Peyer's patch (tissue), 4 donors: ENCODE measurements at regions not wholly inside any gene's neighbourhood (a gene's known extent, or its start where the extent isn't known, plus 50 kb on each side); places are given as distances from the start of the nearest gene placed in this dataset.

Source experiments
- POLR2A ChIP-seq, 2 donors: fragments of 450-650 bp; IDR thresholded peaks; one replicate each; pipeline ENCODE4 v1.5.1; 2017; ENCODE audit warnings: antibody characterized with exemption in 2 of 2, mild to moderate bottlenecking in 2 of 2, moderate library complexity in 2 of 2
- TF ChIP-seq, protein P1 (sequence below), 6 experiments: fragments of 450-650 bp in 4 of 6; fragments of 200-600 bp in 2 of 6; sonication (generic) in 1 of 6; IDR thresholded peaks; one replicate each; pipeline ENCODE4 v1.5.1; 2017 to 2019; ENCODE audit warnings: antibody characterized with exemption in 6 of 6, mild to moderate bottlenecking in 3 of 6, moderate library complexity in 1 of 6

DNA sequence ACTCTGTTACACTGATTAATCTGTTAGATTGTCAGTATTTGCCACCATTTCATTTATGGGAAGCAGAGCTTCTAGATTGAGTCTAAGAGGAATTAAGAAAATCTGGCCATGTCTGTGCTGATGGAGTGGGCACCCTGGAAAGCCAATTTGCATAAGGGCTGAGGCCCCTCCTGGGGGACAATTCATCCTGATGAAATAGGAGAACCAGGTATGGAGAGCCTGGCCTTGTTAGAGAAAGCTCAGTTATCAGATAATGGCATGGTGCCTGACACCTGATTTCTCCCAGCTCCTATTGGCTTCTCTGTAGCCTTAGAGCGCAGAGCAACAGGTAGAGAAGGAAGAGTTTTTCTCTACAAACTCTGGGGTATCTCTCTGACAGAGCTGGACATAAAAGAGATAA, 114.2 kb downstream of the EBLN2 start:
- TF ChIP-seq, protein P1, sequence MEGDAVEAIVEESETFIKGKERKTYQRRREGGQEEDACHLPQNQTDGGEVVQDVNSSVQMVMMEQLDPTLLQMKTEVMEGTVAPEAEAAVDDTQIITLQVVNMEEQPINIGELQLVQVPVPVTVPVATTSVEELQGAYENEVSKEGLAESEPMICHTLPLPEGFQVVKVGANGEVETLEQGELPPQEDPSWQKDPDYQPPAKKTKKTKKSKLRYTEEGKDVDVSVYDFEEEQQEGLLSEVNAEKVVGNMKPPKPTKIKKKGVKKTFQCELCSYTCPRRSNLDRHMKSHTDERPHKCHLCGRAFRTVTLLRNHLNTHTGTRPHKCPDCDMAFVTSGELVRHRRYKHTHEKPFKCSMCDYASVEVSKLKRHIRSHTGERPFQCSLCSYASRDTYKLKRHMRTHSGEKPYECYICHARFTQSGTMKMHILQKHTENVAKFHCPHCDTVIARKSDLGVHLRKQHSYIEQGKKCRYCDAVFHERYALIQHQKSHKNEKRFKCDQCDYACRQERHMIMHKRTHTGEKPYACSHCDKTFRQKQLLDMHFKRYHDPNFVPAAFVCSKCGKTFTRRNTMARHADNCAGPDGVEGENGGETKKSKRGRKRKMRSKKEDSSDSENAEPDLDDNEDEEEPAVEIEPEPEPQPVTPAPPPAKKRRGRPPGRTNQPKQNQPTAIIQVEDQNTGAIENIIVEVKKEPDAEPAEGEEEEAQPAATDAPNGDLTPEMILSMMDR (IDR thresholded peaks at IDR 0.05): no peak
- TF ChIP-seq POLR2A (IDR thresholded peaks at IDR 0.05): no peak
